ENCODE measurements at regions not wholly inside any gene's neighbourhood (a gene's known extent, or its start where the extent isn't known, plus 50 kb on each side); places are given as distances from the start of the nearest gene placed in this dataset.
"Not testable (repeated sequence)": the region's sequence is repeated elsewhere in the genome, so short reads cannot be mapped to it uniquely, and the experiment has no call there.

DNA sequence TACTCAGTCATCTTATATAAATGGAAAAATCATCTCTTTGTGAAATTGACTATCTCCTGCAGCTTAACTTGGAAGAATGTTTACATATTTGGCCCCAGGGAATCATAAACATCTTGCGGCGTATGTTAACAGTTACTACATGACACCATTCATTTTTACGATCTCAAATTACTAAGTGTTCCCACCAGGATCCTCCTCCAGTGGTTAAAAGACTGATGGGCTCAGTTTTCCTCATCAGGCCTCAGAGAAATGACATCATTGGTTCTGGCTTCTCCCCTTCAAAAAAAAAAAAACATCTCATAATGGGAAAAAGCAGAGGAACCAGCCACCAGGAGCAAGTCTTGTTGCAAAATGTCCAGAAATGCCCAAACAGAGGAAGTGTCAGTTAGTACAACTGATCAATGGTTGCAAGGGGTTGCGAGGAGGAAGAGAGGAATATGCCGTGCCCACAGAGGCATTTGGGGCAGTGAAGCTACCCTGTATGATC lies 70.5 kb upstream of the LIPC start:
- Histone ChIP-seq H3K27ac (ENCODE audit: low read length in 2 of 2) (no peak overlapping the region), H3K9me3 (ENCODE audit: control extremely low read depth in 1 of 3, control insufficient read depth in 2 of 3, insufficient read depth in 1 of 3, low read length in 2 of 3) (no peaks in the 10 kb centered on the region), H3K4me2 (replicated peaks; ENCODE audit: low read depth, low read length, poor library complexity, severe bottlenecking) (no peak overlapping the region), H4K20me1 (ENCODE audit: control insufficient read depth, insufficient read depth, low read length, poor library complexity, severe bottlenecking) (no peaks in the 10 kb centered on the region), H3K4me3 (ENCODE audit: control extremely low read depth in 1 of 5, extremely low read depth in 1 of 5, insufficient read depth in 1 of 5, low read depth in 2 of 5, low read length in 4 of 5) (no peak overlapping the region), H2AFZ (ENCODE audit: insufficient read depth, low read depth, low read length, poor library complexity, severe bottlenecking) (no peak overlapping the region), H3K4me1 (ENCODE audit: control insufficient read depth in 2 of 2, insufficient read depth in 2 of 2, low read length in 2 of 2) (no peaks in the 10 kb centered on the region), H3K27me3 (replicated peaks in 1 of 4; ENCODE audit: control extremely low read depth in 1 of 4, control insufficient read depth in 3 of 4, insufficient read depth in 4 of 4, low read length in 3 of 4) (peaks cover 0 to 5% (median 2%) of the 10 kb centered on the region in 4 experiments), H3K9ac (ENCODE audit: low read length) (no peak overlapping the region), H3K79me2 (ENCODE audit: control insufficient read depth, insufficient read depth, low read length) (no peaks in the 10 kb centered on the region), H3K36me3 (replicated peaks in 1 of 2; ENCODE audit: control extremely low read depth in 1 of 2, control insufficient read depth in 1 of 2, extremely low read depth in 1 of 2, insufficient read depth in 2 of 2, low read length in 1 of 2) (no peaks in the 10 kb centered on the region)
- CTCF ChIA-PET, result no interaction called here
- DNase-seq (no peak), ATAC-seq (ENCODE audit: low read depth) (no peak)
- H3K27ac Mint-ChIP-seq, result no peak overlapping the region
- H3K4me1 Mint-ChIP-seq, result no peaks in the 10 kb centered on the region
- intact Hi-C loops (cut with micrococcal nuclease), result loop anchor here (10.0 kb wide), 1 partner anchor 57 kb away; no protein-coding TSS in a partner anchor
- H3K4me3 Mint-ChIP-seq, result no peak overlapping the region
- 88% methylated on average over 5 of the region's 5 CpGs for WGBS (ENCODE audit: insufficient coverage)
- peaks cover 35% of the 10 kb centered on the region for H3K27me3 Mint-ChIP-seq
- POLR2A ChIA-PET, result no interaction called here
- TF ChIP-seq, protein P1, sequence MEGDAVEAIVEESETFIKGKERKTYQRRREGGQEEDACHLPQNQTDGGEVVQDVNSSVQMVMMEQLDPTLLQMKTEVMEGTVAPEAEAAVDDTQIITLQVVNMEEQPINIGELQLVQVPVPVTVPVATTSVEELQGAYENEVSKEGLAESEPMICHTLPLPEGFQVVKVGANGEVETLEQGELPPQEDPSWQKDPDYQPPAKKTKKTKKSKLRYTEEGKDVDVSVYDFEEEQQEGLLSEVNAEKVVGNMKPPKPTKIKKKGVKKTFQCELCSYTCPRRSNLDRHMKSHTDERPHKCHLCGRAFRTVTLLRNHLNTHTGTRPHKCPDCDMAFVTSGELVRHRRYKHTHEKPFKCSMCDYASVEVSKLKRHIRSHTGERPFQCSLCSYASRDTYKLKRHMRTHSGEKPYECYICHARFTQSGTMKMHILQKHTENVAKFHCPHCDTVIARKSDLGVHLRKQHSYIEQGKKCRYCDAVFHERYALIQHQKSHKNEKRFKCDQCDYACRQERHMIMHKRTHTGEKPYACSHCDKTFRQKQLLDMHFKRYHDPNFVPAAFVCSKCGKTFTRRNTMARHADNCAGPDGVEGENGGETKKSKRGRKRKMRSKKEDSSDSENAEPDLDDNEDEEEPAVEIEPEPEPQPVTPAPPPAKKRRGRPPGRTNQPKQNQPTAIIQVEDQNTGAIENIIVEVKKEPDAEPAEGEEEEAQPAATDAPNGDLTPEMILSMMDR (IDR thresholded peaks at IDR 0.05), result no peak
- no peak for TF ChIP-seq EZH2 (IDR thresholded peaks at IDR 0.05; ENCODE audit: borderline replicate concordance, insufficient read depth, low read depth, low read length, poor library complexity, severe bottlenecking)
- no peaks in the 10 kb centered on the region for H3K9me3 Mint-ChIP-seq (ENCODE audit: insufficient read depth)

DNA sequence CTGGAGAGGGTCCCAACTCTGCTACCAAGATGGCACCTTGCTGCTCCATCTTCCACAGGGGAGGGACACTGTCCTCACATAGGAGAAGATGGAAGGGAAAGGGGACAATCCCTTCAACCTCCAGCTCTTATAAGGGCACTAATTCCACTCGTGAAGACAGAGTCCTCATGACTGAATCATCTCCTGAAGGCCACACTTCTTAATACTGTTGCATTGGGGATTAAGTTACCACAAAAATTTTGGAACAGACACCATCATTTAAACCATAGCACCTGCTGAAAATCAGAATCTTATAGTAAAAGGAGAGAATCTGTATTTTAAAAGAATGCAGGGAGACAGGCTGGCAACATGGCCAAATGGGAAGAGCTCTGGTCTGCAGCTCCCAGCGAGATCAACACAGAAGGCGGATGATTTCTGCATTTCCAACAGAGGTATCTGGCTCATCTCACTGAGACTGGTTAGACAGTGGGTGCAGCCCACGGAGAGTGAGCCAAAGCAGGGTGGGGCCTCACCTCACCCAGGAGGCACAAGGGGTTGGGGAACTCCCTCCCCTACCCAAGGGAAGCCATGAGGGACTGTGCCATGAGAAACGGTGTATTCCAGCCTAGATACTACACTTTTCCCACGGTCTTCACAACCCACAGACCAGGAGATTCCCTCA lies 69.4 kb upstream of the LIPC start:
- TF ChIP-seq, protein P1 (IDR thresholded peaks at IDR 0.05), result no peak
- TF ChIP-seq EZH2 (IDR thresholded peaks at IDR 0.05; ENCODE audit: borderline replicate concordance, insufficient read depth, low read depth, low read length, poor library complexity, severe bottlenecking), result no peak
- no peak overlapping the region for H3K4me2 ChIP-seq (replicated peaks; ENCODE audit: low read depth, low read length, poor library complexity, severe bottlenecking)
- H2AFZ ChIP-seq (ENCODE audit: insufficient read depth, low read depth, low read length, poor library complexity, severe bottlenecking), result no peak overlapping the region
- POLR2A ChIA-PET, result interaction anchor here (0.7 kb wide), 1 partner anchor 542 kb away, joined by 5 read pairs; no protein-coding TSS in a partner anchor
- Mint-ChIP-seq H3K4me3 (no peak overlapping the region), H3K9me3 (ENCODE audit: insufficient read depth) (no peaks in the 10 kb centered on the region), H3K4me1 (no peaks in the 10 kb centered on the region), H3K27ac (no peak overlapping the region), H3K27me3 (peaks cover 34% of the 10 kb centered on the region)
- no peak for ATAC-seq (ENCODE audit: low read depth)
- no peak overlapping the region for H3K27ac ChIP-seq (ENCODE audit: low read length in 2 of 2)
- no peaks in the 10 kb centered on the region for H3K79me2 ChIP-seq (ENCODE audit: control insufficient read depth, insufficient read depth, low read length)
- intact Hi-C loops (cut with micrococcal nuclease), result loop anchor here (10.0 kb wide), 1 partner anchor 58 kb away; no protein-coding TSS in a partner anchor
- CTCF ChIA-PET, result no interaction called here
- H4K20me1 ChIP-seq (ENCODE audit: control insufficient read depth, insufficient read depth, low read length, poor library complexity, severe bottlenecking), result no peaks in the 10 kb centered on the region
- H3K27me3 ChIP-seq (replicated peaks in 1 of 4; ENCODE audit: control extremely low read depth in 1 of 4, control insufficient read depth in 3 of 4, insufficient read depth in 4 of 4, low read length in 3 of 4), result peaks cover 0 to 5% (median 2%) of the 10 kb centered on the region in 4 experiments
- H3K4me1 ChIP-seq (ENCODE audit: control insufficient read depth in 2 of 2, insufficient read depth in 2 of 2, low read length in 2 of 2), result no peaks in the 10 kb centered on the region
- no peak for DNase-seq
- 88% methylated on average over 5 of the region's 6 CpGs for WGBS (ENCODE audit: insufficient coverage)
- H3K36me3 ChIP-seq (replicated peaks in 1 of 2; ENCODE audit: control extremely low read depth in 1 of 2, control insufficient read depth in 1 of 2, extremely low read depth in 1 of 2, insufficient read depth in 2 of 2, low read length in 1 of 2), result no peaks in the 10 kb centered on the region
- no peaks in the 10 kb centered on the region for H3K9me3 ChIP-seq (ENCODE audit: control extremely low read depth in 1 of 3, control insufficient read depth in 2 of 3, insufficient read depth in 1 of 3, low read length in 2 of 3)
- no peak overlapping the region for H3K9ac ChIP-seq (ENCODE audit: low read length)
- H3K4me3 ChIP-seq (ENCODE audit: control extremely low read depth in 1 of 5, extremely low read depth in 1 of 5, insufficient read depth in 1 of 5, low read depth in 2 of 5, low read length in 4 of 5), result no peak overlapping the region

DNA sequence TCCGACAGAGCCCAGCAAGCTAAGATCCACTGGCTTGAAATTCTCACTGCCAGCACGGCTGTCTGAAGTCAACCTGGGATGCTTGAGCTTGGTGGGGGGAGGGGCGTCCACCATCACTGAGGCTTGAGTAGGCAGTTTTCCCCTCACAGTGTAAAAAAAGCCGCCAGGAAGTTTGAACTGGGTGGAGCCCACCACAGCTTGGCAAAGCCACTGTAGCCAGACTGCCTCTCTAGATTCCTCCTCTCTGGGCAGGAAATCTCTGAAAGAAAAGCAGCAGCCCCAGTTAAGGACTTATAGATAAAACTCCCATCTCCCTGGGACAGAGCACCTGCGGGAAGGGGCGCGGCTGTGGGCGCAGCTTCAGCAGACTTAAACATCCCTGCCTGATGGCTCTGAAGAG lies 68.7 kb upstream of the LIPC start:
- H3K4me1 ChIP-seq (ENCODE audit: control insufficient read depth in 2 of 2, insufficient read depth in 2 of 2, low read length in 2 of 2); H3K9ac ChIP-seq (ENCODE audit: low read length); H3K27me3 ChIP-seq (replicated peaks in 1 of 4; ENCODE audit: control extremely low read depth in 1 of 4, control insufficient read depth in 3 of 4, insufficient read depth in 4 of 4, low read length in 3 of 4); CTCF ChIA-PET; H3K4me3 Mint-ChIP-seq; H4K20me1 ChIP-seq (ENCODE audit: control insufficient read depth, insufficient read depth, low read length, poor library complexity, severe bottlenecking); H3K27ac Mint-ChIP-seq; H3K36me3 ChIP-seq (replicated peaks in 1 of 2; ENCODE audit: control extremely low read depth in 1 of 2, control insufficient read depth in 1 of 2, extremely low read depth in 1 of 2, insufficient read depth in 2 of 2, low read length in 1 of 2); H3K79me2 ChIP-seq (ENCODE audit: control insufficient read depth, insufficient read depth, low read length); POLR2A ChIA-PET; H2AFZ ChIP-seq (ENCODE audit: insufficient read depth, low read depth, low read length, poor library complexity, severe bottlenecking); ATAC-seq (ENCODE audit: low read depth); H3K4me3 ChIP-seq (ENCODE audit: control extremely low read depth in 1 of 5, extremely low read depth in 1 of 5, insufficient read depth in 1 of 5, low read depth in 2 of 5, low read length in 4 of 5); H3K9me3 ChIP-seq (ENCODE audit: control extremely low read depth in 1 of 3, control insufficient read depth in 2 of 3, insufficient read depth in 1 of 3, low read length in 2 of 3); DNase-seq; H3K4me2 ChIP-seq (replicated peaks; ENCODE audit: low read depth, low read length, poor library complexity, severe bottlenecking); H3K27ac ChIP-seq (ENCODE audit: low read length in 2 of 2); H3K4me1 Mint-ChIP-seq; H3K9me3 Mint-ChIP-seq (ENCODE audit: insufficient read depth): not testable (repeated sequence)
- intact Hi-C loops (cut with micrococcal nuclease), result loop anchor here (10.0 kb wide), 1 partner anchor 58 kb away; no protein-coding TSS in a partner anchor
- 17% methylated on average over 8 of the region's 8 CpGs for WGBS (ENCODE audit: insufficient coverage)
- H3K27me3 Mint-ChIP-seq, result peaks cover 35% of the 10 kb centered on the region

Data from B cell (primary cell).